Breast epithelium (tissue), 3 donors: ENCODE measurements at regions not wholly inside any gene's neighbourhood (a gene's known extent, or its start where the extent isn't known, plus 50 kb on each side); places are given as distances from the start of the nearest gene placed in this dataset.

Source experiments
- POLR2A ChIP-seq: fragments of 450-650 bp; IDR thresholded peaks from one replicate; pipeline ENCODE4 v1.6.1; 2016; ENCODE audit warnings: antibody characterized with exemption, mild to moderate bottlenecking, moderate library complexity
- TF ChIP-seq, protein P1 (sequence below), 3 donors: fragments of 450-650 bp; IDR thresholded peaks; one replicate each; pipeline ENCODE4 v1.5.1; 2016 to 2017; ENCODE audit warnings: antibody characterized with exemption in 3 of 3, mild to moderate bottlenecking in 3 of 3, moderate library complexity in 3 of 3

- TF ChIP-seq, protein P1, sequence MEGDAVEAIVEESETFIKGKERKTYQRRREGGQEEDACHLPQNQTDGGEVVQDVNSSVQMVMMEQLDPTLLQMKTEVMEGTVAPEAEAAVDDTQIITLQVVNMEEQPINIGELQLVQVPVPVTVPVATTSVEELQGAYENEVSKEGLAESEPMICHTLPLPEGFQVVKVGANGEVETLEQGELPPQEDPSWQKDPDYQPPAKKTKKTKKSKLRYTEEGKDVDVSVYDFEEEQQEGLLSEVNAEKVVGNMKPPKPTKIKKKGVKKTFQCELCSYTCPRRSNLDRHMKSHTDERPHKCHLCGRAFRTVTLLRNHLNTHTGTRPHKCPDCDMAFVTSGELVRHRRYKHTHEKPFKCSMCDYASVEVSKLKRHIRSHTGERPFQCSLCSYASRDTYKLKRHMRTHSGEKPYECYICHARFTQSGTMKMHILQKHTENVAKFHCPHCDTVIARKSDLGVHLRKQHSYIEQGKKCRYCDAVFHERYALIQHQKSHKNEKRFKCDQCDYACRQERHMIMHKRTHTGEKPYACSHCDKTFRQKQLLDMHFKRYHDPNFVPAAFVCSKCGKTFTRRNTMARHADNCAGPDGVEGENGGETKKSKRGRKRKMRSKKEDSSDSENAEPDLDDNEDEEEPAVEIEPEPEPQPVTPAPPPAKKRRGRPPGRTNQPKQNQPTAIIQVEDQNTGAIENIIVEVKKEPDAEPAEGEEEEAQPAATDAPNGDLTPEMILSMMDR (IDR thresholded peaks at IDR 0.05): no peak
- TF ChIP-seq POLR2A: no peak
Measured at GRCh38 chr4:187814737-187815465, 180.7 kb upstream of the ZFP42 start.
